ENCODE measurements at regions not wholly inside any gene's neighbourhood (a gene's known extent, or its start where the extent isn't known, plus 50 kb on each side); places are given as distances from the start of the nearest gene placed in this dataset.
A peak's percentile ranks its signal among the peaks of the same experiment; 100 is the strongest.

- H3K36me3 ChIP-seq (ENCODE audit: control insufficient read depth in 2 of 3, insufficient read depth in 3 of 3, low read length in 3 of 3) = no peaks in the 10 kb centered on the region
- no peaks in the 10 kb centered on the region for H3K4me1 Mint-ChIP-seq
- no peak overlapping the region for H3K27ac Mint-ChIP-seq
- no peaks in the 10 kb centered on the region for H3K4me1 ChIP-seq (ENCODE audit: control insufficient read depth in 2 of 2, insufficient read depth in 2 of 2, low read length in 2 of 2)
- intact Hi-C loops (cut with micrococcal nuclease) = no loop called here
- no peaks in the 10 kb centered on the region for H3K9me3 ChIP-seq (ENCODE audit: control insufficient read depth in 2 of 3, low read length in 3 of 3)
- H3K27me3 Mint-ChIP-seq = peaks cover 0 to 6% (median 0%) of the 10 kb centered on the region in 5 donors
- no peak overlapping the region for H3K27ac ChIP-seq (ENCODE audit: low read depth, low read length)
- ChIA-PET CTCF (no interaction called here), POLR2A (no interaction called here)
- DNase-seq = no peak
- no peak overlapping the region for H3K4me3 ChIP-seq (ENCODE audit: low read length)
- no peaks in the 10 kb centered on the region for H3K36me3 Mint-ChIP-seq
- no peak overlapping the region for H3K4me3 Mint-ChIP-seq
- ATAC-seq = no peak
- no peaks in the 10 kb centered on the region for H3K27me3 ChIP-seq (ENCODE audit: control insufficient read depth in 2 of 2, insufficient read depth in 2 of 2, low read length in 2 of 2)
- peaks cover 0 to 6% (median 0%) of the 10 kb centered on the region in 11 donors for H3K9me3 Mint-ChIP-seq
Observed at GRCh38 chr5:173800340-173800739, 87.8 kb upstream of the CPEB4 start.

DNA sequence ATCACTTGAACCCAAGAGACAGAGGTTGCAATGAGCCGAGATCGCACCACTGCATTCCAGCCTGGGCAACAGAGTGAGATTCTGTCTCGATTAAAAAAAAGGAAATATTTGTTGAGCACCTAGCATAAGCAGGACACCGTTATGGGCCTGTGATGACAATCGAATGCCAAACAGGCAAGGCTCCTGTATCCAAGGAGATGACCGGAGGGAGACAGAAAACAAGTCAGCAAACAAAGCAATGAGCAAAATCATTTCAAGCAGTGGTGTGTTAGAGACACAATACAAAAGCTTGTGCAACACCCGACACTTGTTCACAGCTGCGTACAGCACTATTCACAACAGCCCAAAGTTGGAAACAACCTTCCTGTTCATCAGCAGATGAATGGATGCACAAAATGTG lies 87.1 kb upstream of the CPEB4 start:
- intact Hi-C loops (cut with micrococcal nuclease) = no loop called here
- peaks cover 0 to 6% (median 0%) of the 10 kb centered on the region in 11 donors for H3K9me3 Mint-ChIP-seq
- H3K4me1 Mint-ChIP-seq = no peaks in the 10 kb centered on the region
- H3K36me3 ChIP-seq (ENCODE audit: control insufficient read depth in 2 of 3, insufficient read depth in 3 of 3, low read length in 3 of 3) = no peaks in the 10 kb centered on the region
- no peak overlapping the region for H3K4me3 Mint-ChIP-seq
- no peaks in the 10 kb centered on the region for H3K9me3 ChIP-seq (ENCODE audit: control insufficient read depth in 2 of 3, low read length in 3 of 3)
- ChIA-PET POLR2A (no interaction called here), CTCF (no interaction called here)
- H3K27ac Mint-ChIP-seq = no peak overlapping the region
- no peaks in the 10 kb centered on the region for H3K36me3 Mint-ChIP-seq
- no peak for DNase-seq
- no peak for ATAC-seq
- no peak overlapping the region for H3K27ac ChIP-seq (ENCODE audit: low read depth, low read length)
- no peak overlapping the region for H3K4me3 ChIP-seq (ENCODE audit: low read length)
- H3K27me3 ChIP-seq (ENCODE audit: control insufficient read depth in 2 of 2, insufficient read depth in 2 of 2, low read length in 2 of 2) = no peaks in the 10 kb centered on the region
- peaks cover 0 to 6% (median 0%) of the 10 kb centered on the region in 5 donors for H3K27me3 Mint-ChIP-seq
- no peaks in the 10 kb centered on the region for H3K4me1 ChIP-seq (ENCODE audit: control insufficient read depth in 2 of 2, insufficient read depth in 2 of 2, low read length in 2 of 2)

GRCh38 chr5:173802670-173803165 lies 85.4 kb upstream of the CPEB4 start:
- ChIA-PET POLR2A (no interaction called here), CTCF (no interaction called here)
- Mint-ChIP-seq H3K4me3 (no peak overlapping the region), H3K27ac (no peak overlapping the region), H3K27me3 (peaks cover 0 to 6% (median 0%) of the 10 kb centered on the region in 5 donors), H3K4me1 (no peaks in the 10 kb centered on the region), H3K36me3 (no peaks in the 10 kb centered on the region), H3K9me3 (peaks cover 0 to 6% (median 0%) of the 10 kb centered on the region in 11 donors)
- DNase-seq = no peak
- Histone ChIP-seq H3K27me3 (ENCODE audit: control insufficient read depth in 2 of 2, insufficient read depth in 2 of 2, low read length in 2 of 2) (no peaks in the 10 kb centered on the region), H3K4me3 (ENCODE audit: low read length) (no peak overlapping the region), H3K4me1 (ENCODE audit: control insufficient read depth in 2 of 2, insufficient read depth in 2 of 2, low read length in 2 of 2) (no peaks in the 10 kb centered on the region), H3K36me3 (ENCODE audit: control insufficient read depth in 2 of 3, insufficient read depth in 3 of 3, low read length in 3 of 3) (no peaks in the 10 kb centered on the region), H3K9me3 (ENCODE audit: control insufficient read depth in 2 of 3, low read length in 3 of 3) (no peaks in the 10 kb centered on the region), H3K27ac (ENCODE audit: low read depth, low read length) (no peak overlapping the region)
- intact Hi-C loops (cut with micrococcal nuclease) = no loop called here
- ATAC-seq = peak; percentile 69

- POLR2A ChIA-PET = no interaction called here
Observed at GRCh38 chr5:173804579-173804978, 83.6 kb upstream of the CPEB4 start.

DNA sequence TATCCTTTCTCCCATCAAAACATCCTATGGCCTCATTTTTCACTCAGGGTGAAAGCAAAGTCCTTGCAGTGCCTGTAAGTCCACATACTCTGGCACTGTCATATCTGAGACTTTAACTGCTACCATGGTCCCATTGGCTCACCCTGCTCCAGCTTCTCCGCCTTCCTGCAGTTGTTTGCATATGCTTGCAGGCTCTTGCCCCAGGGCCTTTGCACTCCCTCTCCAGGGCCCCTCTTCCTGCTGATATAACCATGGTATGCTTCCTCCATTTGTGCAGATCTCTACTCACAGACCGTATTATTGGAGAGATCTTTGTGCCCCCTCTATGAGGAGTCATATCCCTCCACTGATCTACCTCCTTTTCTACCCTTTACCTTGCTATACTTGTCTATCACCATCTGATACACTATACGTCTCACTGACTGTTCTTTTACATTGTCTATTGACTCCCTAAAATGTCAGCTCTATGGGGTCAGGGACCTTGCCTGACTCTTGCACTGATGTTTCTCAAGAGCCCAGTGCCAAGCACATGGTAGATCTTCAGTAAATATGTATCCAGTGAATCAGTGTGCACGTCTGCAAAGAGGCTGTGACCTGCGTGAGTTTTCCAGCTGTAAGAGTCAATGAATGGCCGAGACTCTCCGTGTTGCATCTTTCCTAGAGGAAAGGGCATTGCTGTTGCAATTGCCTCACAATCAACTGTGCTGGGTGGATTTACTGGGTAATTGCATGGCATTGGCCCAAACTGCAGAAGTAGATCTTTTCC lies 81.7 kb upstream of the CPEB4 start:
- Mint-ChIP-seq H3K36me3 (no peaks in the 10 kb centered on the region), H3K9me3 (peaks cover 0 to 18% (median 5%) of the 10 kb centered on the region in 11 donors), H3K4me1 (peaks cover 0 to 4% (median 0%) of the 10 kb centered on the region in 7 donors), H3K4me3 (no peak overlapping the region), H3K27me3 (peaks cover 0 to 6% (median 0%) of the 10 kb centered on the region in 5 donors), H3K27ac (no peak overlapping the region)
- ChIA-PET CTCF (no interaction called here), POLR2A (no interaction called here)
- H3K4me3 ChIP-seq (ENCODE audit: low read length) = no peak overlapping the region
- H3K9me3 ChIP-seq (ENCODE audit: control insufficient read depth in 2 of 3, low read length in 3 of 3) = no peaks in the 10 kb centered on the region
- no peaks in the 10 kb centered on the region for H3K4me1 ChIP-seq (ENCODE audit: control insufficient read depth in 2 of 2, insufficient read depth in 2 of 2, low read length in 2 of 2)
- intact Hi-C loops (cut with micrococcal nuclease) = no loop called here
- no peak overlapping the region for H3K27ac ChIP-seq (ENCODE audit: low read depth, low read length)
- no peaks in the 10 kb centered on the region for H3K27me3 ChIP-seq (ENCODE audit: control insufficient read depth in 2 of 2, insufficient read depth in 2 of 2, low read length in 2 of 2)
- DNase-seq (no peak), ATAC-seq (no peak)
- H3K36me3 ChIP-seq (ENCODE audit: control insufficient read depth in 2 of 3, insufficient read depth in 3 of 3, low read length in 3 of 3) = no peaks in the 10 kb centered on the region

More at GRCh38 chr5:173804579-173804978, 83.6 kb upstream of the CPEB4 start:
- H3K4me3 Mint-ChIP-seq = no peak overlapping the region
- ATAC-seq (no peak), DNase-seq (no peak)
- CTCF ChIA-PET = no interaction called here
- Histone ChIP-seq H3K9me3 (ENCODE audit: control insufficient read depth in 2 of 3, low read length in 3 of 3) (no peaks in the 10 kb centered on the region), H3K4me1 (ENCODE audit: control insufficient read depth in 2 of 2, insufficient read depth in 2 of 2, low read length in 2 of 2) (no peaks in the 10 kb centered on the region), H3K36me3 (ENCODE audit: control insufficient read depth in 2 of 3, insufficient read depth in 3 of 3, low read length in 3 of 3) (no peaks in the 10 kb centered on the region), H3K27ac (ENCODE audit: low read depth, low read length) (no peak overlapping the region), H3K4me3 (ENCODE audit: low read length) (no peak overlapping the region), H3K27me3 (ENCODE audit: control insufficient read depth in 2 of 2, insufficient read depth in 2 of 2, low read length in 2 of 2) (no peaks in the 10 kb centered on the region)
- no peaks in the 10 kb centered on the region for H3K27me3 Mint-ChIP-seq
- no peak overlapping the region for H3K27ac Mint-ChIP-seq
- intact Hi-C loops (cut with micrococcal nuclease) = no loop called here
- no peaks in the 10 kb centered on the region for H3K36me3 Mint-ChIP-seq
- H3K9me3 Mint-ChIP-seq = peaks cover 0 to 6% (median 0%) of the 10 kb centered on the region in 11 donors
- H3K4me1 Mint-ChIP-seq = peaks cover 0 to 2% (median 0%) of the 10 kb centered on the region in 7 donors

- POLR2A ChIA-PET = no interaction called here
- no peak overlapping the region for H3K4me3 Mint-ChIP-seq
- Histone ChIP-seq H3K36me3 (ENCODE audit: control insufficient read depth in 2 of 3, insufficient read depth in 3 of 3, low read length in 3 of 3) (no peaks in the 10 kb centered on the region), H3K27me3 (ENCODE audit: control insufficient read depth in 2 of 2, insufficient read depth in 2 of 2, low read length in 2 of 2) (no peaks in the 10 kb centered on the region), H3K9me3 (ENCODE audit: control insufficient read depth in 2 of 3, low read length in 3 of 3) (no peaks in the 10 kb centered on the region), H3K27ac (ENCODE audit: low read depth, low read length) (no peak overlapping the region), H3K4me1 (ENCODE audit: control insufficient read depth in 2 of 2, insufficient read depth in 2 of 2, low read length in 2 of 2) (no peaks in the 10 kb centered on the region), H3K4me3 (ENCODE audit: low read length) (no peak overlapping the region)
- no peaks in the 10 kb centered on the region for H3K36me3 Mint-ChIP-seq
- H3K4me1 Mint-ChIP-seq = peaks cover 0 to 4% (median 0%) of the 10 kb centered on the region in 7 donors
- peaks cover 0 to 18% (median 5%) of the 10 kb centered on the region in 11 donors for H3K9me3 Mint-ChIP-seq
- intact Hi-C loops (cut with micrococcal nuclease) = no loop called here
- DNase-seq (no peak), ATAC-seq (no peak)
- H3K27ac Mint-ChIP-seq = no peak overlapping the region
- H3K27me3 Mint-ChIP-seq = peaks cover 0 to 11% (median 0%) of the 10 kb centered on the region in 5 donors
- CTCF ChIA-PET = no interaction called here
Observed at GRCh38 chr5:173807181-173807655, 80.9 kb upstream of the CPEB4 start.

All from naive thymus-derived CD4-positive, alpha-beta T cell (primary cell).